Naive thymus-derived CD4-positive, alpha-beta T cell (primary cell): ENCODE measurements at regions not wholly inside any gene's neighbourhood (a gene's known extent, or its start where the extent isn't known, plus 50 kb on each side); places are given as distances from the start of the nearest gene placed in this dataset.
"Not testable (repeated sequence)": the region's sequence is repeated elsewhere in the genome, so short reads cannot be mapped to it uniquely, and the experiment has no call there.

Experiments
- ATAC-seq: fragments of 150-1000 bp; cut with Tn5 transposase; 2 replicates; pipeline ENCODE4 v1.10.0; 2021; ENCODE audit warnings: mild to moderate bottlenecking, moderate library complexity
- CTCF ChIA-PET: fragments of 350-600 bp; sonication (Branson Sonifier 250); formaldehyde crosslinking; loops from one replicate; lab custom pipeline; 2021; ENCODE audit warnings: antibody characterized with exemption; lab: Charles Lee
- POLR2A ChIA-PET: fragments of 350-600 bp; sonication (Branson Sonifier 250); formaldehyde crosslinking; loops from one replicate; lab custom pipeline; 2021; ENCODE audit warnings: antibody characterized with exemption, inconsistent platforms; lab: Charles Lee
- DNase-seq, 9 donors: peaks; one replicate each; pipeline versions ENCODE4 v3.0.0 to v3.0.0-alpha.2; 2020 to 2022; ENCODE audit warnings: mixed read lengths in 1 of 9
- H3K27ac ChIP-seq: one replicate; pipeline ENCODE4 v1.7.0; 2013; ENCODE audit warnings: mild to moderate bottlenecking, low read depth, low read length, moderate library complexity
- H3K27me3 ChIP-seq, 2 donors: one replicate each; pipeline ENCODE4 v1.7.0; 2013; ENCODE audit warnings: low read length in 2 of 2, mild to moderate bottlenecking in 2 of 2, moderate library complexity in 2 of 2; ENCODE audit not compliant: control insufficient read depth in 2 of 2, insufficient read depth in 2 of 2
- H3K36me3 ChIP-seq, 3 experiments: 1 replicate in 2 of 3; 2 replicates in 1 of 3; pipeline ENCODE4 v1.7.0; 2013; ENCODE audit warnings: low read length in 3 of 3, mild to moderate bottlenecking in 3 of 3, moderate library complexity in 1 of 3; ENCODE audit not compliant: insufficient read depth in 3 of 3, control insufficient read depth in 2 of 3
- H3K4me1 ChIP-seq, 2 donors: one replicate each; pipeline ENCODE4 v1.7.0; 2013; ENCODE audit warnings: low read length in 2 of 2, mild to moderate bottlenecking in 2 of 2, moderate library complexity in 1 of 2; ENCODE audit not compliant: control insufficient read depth in 2 of 2, insufficient read depth in 2 of 2
- H3K4me3 ChIP-seq: 2 replicates; pipeline ENCODE4 v1.7.0; 2013; ENCODE audit warnings: mild to moderate bottlenecking, low read length
- H3K9me3 ChIP-seq, 3 experiments: 1 replicate in 2 of 3; 2 replicates in 1 of 3; pipeline ENCODE4 v1.7.0; 2013; ENCODE audit warnings: low read length in 3 of 3; ENCODE audit not compliant: control insufficient read depth in 2 of 3
- H3K27ac Mint-ChIP-seq, 9 donors: one replicate each; pipeline ENCODE4 v1.8.0; 2020 to 2022; ENCODE audit warnings: mixed read lengths in 9 of 9, mild to moderate bottlenecking in 8 of 9, moderate library complexity in 5 of 9, inconsistent platforms in 2 of 9
- H3K27me3 Mint-ChIP-seq, 5 donors: one replicate each; pipeline ENCODE4 v1.8.0; 2021 to 2022; ENCODE audit warnings: mixed read lengths in 5 of 5, mild to moderate bottlenecking in 1 of 5
- H3K36me3 Mint-ChIP-seq, 5 donors: one replicate each; pipeline ENCODE4 v1.8.0; 2020 to 2022; ENCODE audit warnings: mixed read lengths in 5 of 5, mild to moderate bottlenecking in 3 of 5, inconsistent platforms in 1 of 5
- H3K4me1 Mint-ChIP-seq, 7 donors: one replicate each; pipeline ENCODE4 v1.8.0; 2020 to 2022; ENCODE audit warnings: mixed read lengths in 7 of 7, mild to moderate bottlenecking in 3 of 7, inconsistent platforms in 1 of 7
- H3K4me3 Mint-ChIP-seq, 10 donors: one replicate each; pipeline ENCODE4 v1.8.0; 2020 to 2022; ENCODE audit warnings: mild to moderate bottlenecking in 10 of 10, mixed read lengths in 10 of 10, moderate library complexity in 6 of 10, inconsistent platforms in 2 of 10
- H3K9me3 Mint-ChIP-seq, 11 donors: one replicate each; pipeline ENCODE4 v1.8.0; 2020 to 2022; ENCODE audit warnings: mixed read lengths in 11 of 11, mild to moderate bottlenecking in 4 of 11, inconsistent platforms in 1 of 11, moderate library complexity in 1 of 11
- intact Hi-C, 2 donors: fragments of 100-400 bp; cut with micrococcal nuclease; formaldehyde crosslinking; loops; one replicate each; pipeline ENCODE4 v1.15.1; 2023

DNA sequence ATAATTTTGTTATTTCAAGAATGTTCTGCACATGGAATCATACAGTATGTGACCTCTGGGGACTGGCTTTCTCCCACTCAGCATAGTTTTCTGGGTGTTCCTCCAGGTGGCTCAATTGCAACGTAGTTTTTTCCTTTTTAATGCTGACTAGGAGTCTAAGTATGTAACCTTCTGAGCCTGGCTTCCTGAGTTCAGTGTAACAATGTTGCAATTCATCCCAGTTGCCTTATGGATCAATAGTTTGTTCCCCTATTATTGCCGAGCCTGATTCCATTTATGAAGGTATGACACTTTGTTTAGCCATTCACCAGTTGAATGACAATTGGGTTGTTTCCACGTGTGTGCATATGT lies 128.3 kb downstream of the CRYBB2 start:
- Mint-ChIP-seq H3K27ac (no peak overlapping the region), H3K4me3 (no peak overlapping the region), H3K36me3 (peaks cover 18 to 47% (median 35%) of the 10 kb centered on the region in 5 donors), H3K4me1 (peaks cover 0 to 2% (median 0%) of the 10 kb centered on the region in 7 donors), H3K9me3 (peaks cover 0 to 18% (median 8%) of the 10 kb centered on the region in 11 donors), H3K27me3 (no peaks in the 10 kb centered on the region)
- no peaks in the 10 kb centered on the region for H3K9me3 ChIP-seq
- ChIA-PET POLR2A (no interaction called here), CTCF (no interaction called here)
- H3K4me3 ChIP-seq, result no peak overlapping the region
- ATAC-seq (no peak), DNase-seq (no peak)
- no peaks in the 10 kb centered on the region for H3K27me3 ChIP-seq
- no peaks in the 10 kb centered on the region for H3K4me1 ChIP-seq
- H3K27ac ChIP-seq, result no peak overlapping the region
- intact Hi-C loops, result no loop called here
- H3K36me3 ChIP-seq, result peaks cover 0 to 33% (median 4%) of the 10 kb centered on the region in 3 experiments

GRCh38 chr22:25348391-25348790 lies 129.0 kb downstream of the CRYBB2 start:
- Mint-ChIP-seq H3K4me1 (peaks cover 0 to 2% (median 0%) of the 10 kb centered on the region in 7 donors), H3K4me3 (no peak overlapping the region), H3K27ac (no peak overlapping the region), H3K36me3 (peaks cover 18 to 50% (median 37%) of the 10 kb centered on the region in 5 donors), H3K27me3 (no peaks in the 10 kb centered on the region), H3K9me3 (peaks cover 0 to 17% (median 8%) of the 10 kb centered on the region in 11 donors)
- Histone ChIP-seq H3K27ac (no peak overlapping the region), H3K4me3 (no peak overlapping the region), H3K36me3 (peaks cover 0 to 40% (median 4%) of the 10 kb centered on the region in 3 experiments), H3K27me3 (no peaks in the 10 kb centered on the region), H3K4me1 (no peaks in the 10 kb centered on the region), H3K9me3 (no peaks in the 10 kb centered on the region)
- no peak for ATAC-seq
- CTCF ChIA-PET, result no interaction called here
- intact Hi-C loops, result no loop called here
- POLR2A ChIA-PET, result no interaction called here
- DNase-seq, result no peak

- H3K9me3 ChIP-seq, DNase-seq, H3K4me1 Mint-ChIP-seq, H3K27me3 ChIP-seq, H3K27ac Mint-ChIP-seq, H3K27ac ChIP-seq, ATAC-seq, intact Hi-C loops, H3K27me3 Mint-ChIP-seq, H3K4me3 Mint-ChIP-seq, H3K4me3 ChIP-seq, H3K4me1 ChIP-seq, POLR2A ChIA-PET: not testable (repeated sequence)
- Mint-ChIP-seq H3K36me3 (peaks cover 19 to 56% (median 42%) of the 10 kb centered on the region in 5 donors), H3K9me3 (peaks cover 0 to 12% (median 3%) of the 10 kb centered on the region in 11 donors)
- CTCF ChIA-PET, result interaction anchor here (0.6 kb wide), 1 partner anchor 19 kb away, joined by 3 read pairs; no protein-coding TSS in a partner anchor
- H3K36me3 ChIP-seq, result peaks cover 0 to 46% (median 4%) of the 10 kb centered on the region in 3 experiments
These were observed 129.6 kb downstream of the CRYBB2 start for GRCh38 chr22:25348996-25349395.

- H3K4me1 Mint-ChIP-seq, result peaks cover 0 to 2% (median 0%) of the 10 kb centered on the region in 7 donors
- peaks cover 0 to 56% (median 4%) of the 10 kb centered on the region in 3 experiments for H3K36me3 ChIP-seq
- no peaks in the 10 kb centered on the region for H3K27me3 Mint-ChIP-seq
- peaks cover 0 to 6% (median 3%) of the 10 kb centered on the region in 11 donors for H3K9me3 Mint-ChIP-seq
- no peak overlapping the region for H3K4me3 ChIP-seq
- ChIA-PET POLR2A (no interaction called here), CTCF (no interaction called here)
- H3K27ac ChIP-seq, result no peak overlapping the region
- ATAC-seq (no peak), DNase-seq (no peak)
- intact Hi-C loops, result no loop called here
- H3K27me3 ChIP-seq, result no peaks in the 10 kb centered on the region
- no peaks in the 10 kb centered on the region for H3K4me1 ChIP-seq
- H3K9me3 ChIP-seq, result no peaks in the 10 kb centered on the region
- peaks cover 21 to 68% (median 49%) of the 10 kb centered on the region in 5 donors for H3K36me3 Mint-ChIP-seq
- H3K4me3 Mint-ChIP-seq, result no peak overlapping the region
- H3K27ac Mint-ChIP-seq, result no peak overlapping the region
These were observed 131.1 kb downstream of the CRYBB2 start for GRCh38 chr22:25350551-25350971.

GRCh38 chr22:25351631-25352293 lies 132.3 kb downstream of the CRYBB2 start:
- Mint-ChIP-seq H3K27me3 (no peaks in the 10 kb centered on the region), H3K36me3 (peaks cover 16 to 67% (median 43%) of the 10 kb centered on the region in 5 donors), H3K4me1 (peaks cover 0 to 2% (median 0%) of the 10 kb centered on the region in 7 donors), H3K9me3 (peaks cover 0 to 4% (median 0%) of the 10 kb centered on the region in 11 donors), H3K27ac (no peak overlapping the region), H3K4me3 (no peak overlapping the region)
- H3K36me3 ChIP-seq, result peaks cover 0 to 63% (median 4%) of the 10 kb centered on the region in 3 experiments
- no peaks in the 10 kb centered on the region for H3K9me3 ChIP-seq
- ChIA-PET CTCF (no interaction called here), POLR2A (no interaction called here)
- DNase-seq, result no peak
- ATAC-seq, result no peak
- H3K4me1 ChIP-seq, result no peaks in the 10 kb centered on the region
- no peaks in the 10 kb centered on the region for H3K27me3 ChIP-seq
- H3K4me3 ChIP-seq, result no peak overlapping the region
- H3K27ac ChIP-seq, result no peak overlapping the region
- intact Hi-C loops, result no loop called here

GRCh38 chr22:25352294-25352680 lies 132.8 kb downstream of the CRYBB2 start:
- H3K27ac Mint-ChIP-seq, result no peak overlapping the region
- ATAC-seq (no peak), DNase-seq (no peak)
- Histone ChIP-seq H3K4me3 (no peak overlapping the region), H3K36me3 (peaks cover 0 to 68% (median 4%) of the 10 kb centered on the region in 3 experiments), H3K9me3 (no peaks in the 10 kb centered on the region), H3K27me3 (no peaks in the 10 kb centered on the region), H3K4me1 (no peaks in the 10 kb centered on the region), H3K27ac (no peak overlapping the region)
- H3K36me3 Mint-ChIP-seq, result peaks cover 16 to 69% (median 43%) of the 10 kb centered on the region in 5 donors
- H3K9me3 Mint-ChIP-seq, result peaks cover 0 to 4% (median 0%) of the 10 kb centered on the region in 11 donors
- CTCF ChIA-PET, result no interaction called here
- POLR2A ChIA-PET, result no interaction called here
- H3K27me3 Mint-ChIP-seq, result no peaks in the 10 kb centered on the region
- H3K4me3 Mint-ChIP-seq, result no peak overlapping the region
- peaks cover 0 to 2% (median 0%) of the 10 kb centered on the region in 7 donors for H3K4me1 Mint-ChIP-seq
- intact Hi-C loops, result no loop called here
